ENCODE measurements at regions not wholly inside any gene's neighbourhood (a gene's known extent, or its start where the extent isn't known, plus 50 kb on each side); places are given as distances from the start of the nearest gene placed in this dataset.

DNA sequence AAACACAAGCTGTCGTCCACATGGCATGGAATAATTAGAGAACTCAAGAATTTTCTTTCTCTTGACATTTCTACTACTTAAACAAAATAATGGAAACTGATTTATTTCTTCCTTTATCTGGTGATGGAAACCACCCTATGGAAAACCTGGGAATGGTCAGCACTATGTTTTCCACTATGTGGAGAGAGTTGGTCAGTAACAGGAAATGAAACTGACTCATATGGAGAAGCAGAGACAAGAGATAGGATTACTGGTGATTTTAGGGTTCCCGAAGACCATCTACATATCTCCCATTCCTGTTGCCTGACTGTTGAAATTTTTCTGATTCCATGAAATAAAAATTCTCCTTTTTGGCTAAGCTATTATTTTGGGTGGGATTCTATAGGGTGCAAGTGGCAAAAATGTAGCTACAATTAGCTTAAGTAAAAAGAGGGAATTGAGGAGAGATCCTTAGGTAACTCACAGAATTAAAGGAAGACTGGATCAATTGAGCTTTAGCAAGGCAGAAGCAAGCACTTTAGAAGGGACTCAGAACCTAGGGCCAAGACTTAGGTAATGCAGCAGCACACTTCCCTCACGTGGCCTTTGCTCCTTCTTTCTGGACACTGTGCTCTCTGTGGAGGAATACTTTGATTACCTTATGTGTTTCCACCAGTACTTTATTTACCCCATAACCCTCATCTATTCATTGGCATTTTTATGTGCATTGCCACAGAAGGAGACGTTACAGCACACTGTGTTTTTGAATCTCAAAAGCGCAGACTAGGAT is 89.6 kb downstream of the LEPR start:
- H3K9me1 ChIP-seq (ENCODE audit: control insufficient read depth, extremely low read depth, insufficient read depth, low read length) = no peaks in the 10 kb centered on the region
- H3K4me1 ChIP-seq (ENCODE audit: control insufficient read depth, extremely low read depth, insufficient read depth, low read length) = no peaks in the 10 kb centered on the region
- H3K4me3 ChIP-seq (ENCODE audit: control insufficient read depth in 2 of 3, extremely low read depth in 1 of 3, insufficient read depth in 2 of 3, low read depth in 1 of 3, low read length in 3 of 3) = no peak overlapping the region
- H3K79me2 ChIP-seq (ENCODE audit: control insufficient read depth, insufficient read depth, low read length) = no peaks in the 10 kb centered on the region
- no peaks in the 10 kb centered on the region for H4K20me1 ChIP-seq (ENCODE audit: control insufficient read depth, extremely low read depth, insufficient read depth, low read length)
- no peak for FAIRE-seq
- no peak overlapping the region for H3K4me2 ChIP-seq (ENCODE audit: control insufficient read depth, extremely low read depth, insufficient read depth, low read depth, low read length)
- DNase-seq (ENCODE audit: low read depth, low spot score) = no peak
- H3K27ac ChIP-seq (ENCODE audit: control insufficient read depth, insufficient read depth, low read length) = no peak overlapping the region
- TF ChIP-seq, protein P1, sequence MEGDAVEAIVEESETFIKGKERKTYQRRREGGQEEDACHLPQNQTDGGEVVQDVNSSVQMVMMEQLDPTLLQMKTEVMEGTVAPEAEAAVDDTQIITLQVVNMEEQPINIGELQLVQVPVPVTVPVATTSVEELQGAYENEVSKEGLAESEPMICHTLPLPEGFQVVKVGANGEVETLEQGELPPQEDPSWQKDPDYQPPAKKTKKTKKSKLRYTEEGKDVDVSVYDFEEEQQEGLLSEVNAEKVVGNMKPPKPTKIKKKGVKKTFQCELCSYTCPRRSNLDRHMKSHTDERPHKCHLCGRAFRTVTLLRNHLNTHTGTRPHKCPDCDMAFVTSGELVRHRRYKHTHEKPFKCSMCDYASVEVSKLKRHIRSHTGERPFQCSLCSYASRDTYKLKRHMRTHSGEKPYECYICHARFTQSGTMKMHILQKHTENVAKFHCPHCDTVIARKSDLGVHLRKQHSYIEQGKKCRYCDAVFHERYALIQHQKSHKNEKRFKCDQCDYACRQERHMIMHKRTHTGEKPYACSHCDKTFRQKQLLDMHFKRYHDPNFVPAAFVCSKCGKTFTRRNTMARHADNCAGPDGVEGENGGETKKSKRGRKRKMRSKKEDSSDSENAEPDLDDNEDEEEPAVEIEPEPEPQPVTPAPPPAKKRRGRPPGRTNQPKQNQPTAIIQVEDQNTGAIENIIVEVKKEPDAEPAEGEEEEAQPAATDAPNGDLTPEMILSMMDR (optimal IDR thresholded peaks at IDR 0.05 in 1 of 3, IDR thresholded peaks at IDR 0.05 in 1 of 3, conservative IDR thresholded peaks at IDR 0.05 in 1 of 3; ENCODE audit: extremely low read depth in 1 of 3, insufficient read depth in 2 of 3, low read length in 3 of 3) = no peak
- no peak for TF ChIP-seq EZH2 (IDR thresholded peaks at IDR 0.05; ENCODE audit: low read length)
- no peaks in the 10 kb centered on the region for H3K27me3 ChIP-seq (ENCODE audit: control insufficient read depth, extremely low read depth, insufficient read depth, low read length)
- dilution Hi-C loops (cut with MboI; ENCODE audit: extremely low pct_ligation_motif_present, low sequenced_read_pairs) = no loop called here
- H3K9ac ChIP-seq (ENCODE audit: control insufficient read depth, extremely low read depth, insufficient read depth, low read length) = no peak overlapping the region
- no peak overlapping the region for H2AFZ ChIP-seq (ENCODE audit: control insufficient read depth, low read length)
- no peaks in the 10 kb centered on the region for H3K36me3 ChIP-seq (ENCODE audit: control insufficient read depth in 2 of 2, extremely low read depth in 1 of 2, insufficient read depth in 2 of 2, low read length in 2 of 2)
- no peaks in the 10 kb centered on the region for H3K9me3 ChIP-seq (ENCODE audit: control insufficient read depth, low read depth, low read length)

DNA sequence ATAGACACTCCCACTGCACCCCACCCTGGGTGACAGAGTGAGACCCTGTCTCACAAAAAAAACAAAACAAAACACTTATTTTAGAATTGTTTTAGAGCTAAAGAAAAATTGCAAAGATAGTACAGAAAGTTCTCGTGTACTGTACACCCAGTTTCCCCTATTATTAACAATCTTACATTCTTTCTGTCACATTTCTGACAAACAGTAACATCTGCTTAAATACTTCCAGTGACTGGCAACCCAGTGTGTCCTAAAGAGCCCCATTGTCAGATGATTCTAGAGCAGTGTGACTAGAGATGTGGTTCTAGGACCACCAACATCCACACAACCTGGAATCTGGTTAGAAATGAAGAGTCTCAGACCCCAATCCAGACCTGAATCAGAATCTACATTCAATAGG is 90.5 kb downstream of the LEPR start:
- Histone ChIP-seq H3K27me3 (ENCODE audit: control insufficient read depth, extremely low read depth, insufficient read depth, low read length) (no peaks in the 10 kb centered on the region), H4K20me1 (ENCODE audit: control insufficient read depth, extremely low read depth, insufficient read depth, low read length) (no peaks in the 10 kb centered on the region), H3K27ac (ENCODE audit: control insufficient read depth, insufficient read depth, low read length) (no peak overlapping the region), H3K9ac (ENCODE audit: control insufficient read depth, extremely low read depth, insufficient read depth, low read length) (no peak overlapping the region), H3K9me3 (ENCODE audit: control insufficient read depth, low read depth, low read length) (no peaks in the 10 kb centered on the region), H3K4me2 (ENCODE audit: control insufficient read depth, extremely low read depth, insufficient read depth, low read depth, low read length) (no peak overlapping the region), H2AFZ (ENCODE audit: control insufficient read depth, low read length) (no peak overlapping the region), H3K4me1 (ENCODE audit: control insufficient read depth, extremely low read depth, insufficient read depth, low read length) (no peaks in the 10 kb centered on the region), H3K36me3 (ENCODE audit: control insufficient read depth in 2 of 2, extremely low read depth in 1 of 2, insufficient read depth in 2 of 2, low read length in 2 of 2) (no peaks in the 10 kb centered on the region), H3K9me1 (ENCODE audit: control insufficient read depth, extremely low read depth, insufficient read depth, low read length) (no peaks in the 10 kb centered on the region), H3K79me2 (ENCODE audit: control insufficient read depth, insufficient read depth, low read length) (no peaks in the 10 kb centered on the region), H3K4me3 (ENCODE audit: control insufficient read depth in 2 of 3, extremely low read depth in 1 of 3, insufficient read depth in 2 of 3, low read depth in 1 of 3, low read length in 3 of 3) (no peak overlapping the region)
- TF ChIP-seq EZH2 (IDR thresholded peaks at IDR 0.05; ENCODE audit: low read length) = no peak
- TF ChIP-seq, protein P1 (optimal IDR thresholded peaks at IDR 0.05 in 1 of 3, IDR thresholded peaks at IDR 0.05 in 1 of 3, conservative IDR thresholded peaks at IDR 0.05 in 1 of 3; ENCODE audit: extremely low read depth in 1 of 3, insufficient read depth in 2 of 3, low read length in 3 of 3) = no peak
- no peak for FAIRE-seq
- DNase-seq (ENCODE audit: low read depth, low spot score) = no peak
- dilution Hi-C loops (cut with MboI; ENCODE audit: extremely low pct_ligation_motif_present, low sequenced_read_pairs) = no loop called here
